ENCODE measurements at regions not wholly inside any gene's neighbourhood (a gene's known extent, or its start where the extent isn't known, plus 50 kb on each side); places are given as distances from the start of the nearest gene placed in this dataset.
"Not testable (repeated sequence)": the region's sequence is repeated elsewhere in the genome, so short reads cannot be mapped to it uniquely, and the experiment has no call there.

- ATAC-seq (no peak), DNase-seq (peak in 2 of 5 donors; percentile 24 to 31)
- WGBS, 4 donors, result 41 to 60% (median 47%) methylated on average over 6 of the region's 6 CpGs
- no peaks in the 10 kb centered on the region for H3K9me3 ChIP-seq
- intact Hi-C loops (cut with DNase I), result no loop called here
- H3K36me3 ChIP-seq, result no peaks in the 10 kb centered on the region
- H3K27ac ChIP-seq, result no peak overlapping the region
- H3K27me3 ChIP-seq, result no peaks in the 10 kb centered on the region
- H3K4me1 ChIP-seq, result peaks cover 0 to 5% (median 0%) of the 10 kb centered on the region in 12 donors
- no peak for TF ChIP-seq POLR2A (IDR thresholded peaks at IDR 0.05)
- TF ChIP-seq CTCF (IDR thresholded peaks at IDR 0.05), result no peak
- no peak overlapping the region for H3K4me3 ChIP-seq
Measured at GRCh38 chr10:35778306-35778705, 136.2 kb upstream of the FZD8 start.

GRCh38 chr10:35776557-35776956, 134.5 kb upstream of the FZD8 start:
- intact Hi-C loops (cut with DNase I), result not testable (repeated sequence)

GRCh38 chr10:35774109-35774508, 132.0 kb upstream of the FZD8 start:
- Histone ChIP-seq H3K27ac (no peak overlapping the region), H3K27me3 (no peaks in the 10 kb centered on the region), H3K9me3 (no peaks in the 10 kb centered on the region), H3K4me1 (peaks cover 0 to 6% (median 0%) of the 10 kb centered on the region in 12 donors), H3K36me3 (no peaks in the 10 kb centered on the region), H3K4me3 (no peak overlapping the region)
- intact Hi-C loops (cut with DNase I), result no loop called here
- TF ChIP-seq POLR2A (IDR thresholded peaks at IDR 0.05) (no peak), CTCF (IDR thresholded peaks at IDR 0.05) (no peak)
- no peak for ATAC-seq
- no peak for DNase-seq
- WGBS, 4 donors, result 93 to 97% (median 94%) methylated on average over 3 of the region's 3 CpGs

More at GRCh38 chr10:35776557-35776956, 134.5 kb upstream of the FZD8 start:
- not testable (repeated sequence) for H3K9me3 ChIP-seq, H3K27ac ChIP-seq, ATAC-seq, H3K36me3 ChIP-seq, H3K27me3 ChIP-seq, DNase-seq, H3K4me3 ChIP-seq, H3K4me1 ChIP-seq

GRCh38 chr10:35770817-35771355, 128.8 kb upstream of the FZD8 start:
- DNase-seq, result no peak
- Histone ChIP-seq H3K4me1 (peaks cover 0 to 6% (median 0%) of the 10 kb centered on the region in 12 donors), H3K27ac (no peak overlapping the region), H3K4me3 (no peak overlapping the region), H3K27me3 (no peaks in the 10 kb centered on the region), H3K9me3 (no peaks in the 10 kb centered on the region), H3K36me3 (no peaks in the 10 kb centered on the region)
- WGBS, 4 donors, result 41 to 69% (median 61%) methylated on average over 4 of the region's 4 CpGs
- ATAC-seq, result no peak
- TF ChIP-seq CTCF (IDR thresholded peaks at IDR 0.05) (no peak), POLR2A (IDR thresholded peaks at IDR 0.05) (no peak)
- intact Hi-C loops (cut with DNase I), result no loop called here

- TF ChIP-seq POLR2A (IDR thresholded peaks at IDR 0.05) (no peak), CTCF (IDR thresholded peaks at IDR 0.05) (no peak)
- Histone ChIP-seq H3K9me3 (no peaks in the 10 kb centered on the region), H3K27me3 (no peaks in the 10 kb centered on the region), H3K4me3 (no peak overlapping the region), H3K4me1 (peaks cover 0 to 6% (median 0%) of the 10 kb centered on the region in 12 donors), H3K27ac (no peak overlapping the region), H3K36me3 (no peaks in the 10 kb centered on the region)
- intact Hi-C loops (cut with DNase I), result no loop called here
- ATAC-seq (no peak), DNase-seq (no peak)
Measured at GRCh38 chr10:35769795-35770194, 127.7 kb upstream of the FZD8 start.
